ENCODE measurements at regions not wholly inside any gene's neighbourhood (a gene's known extent, or its start where the extent isn't known, plus 50 kb on each side); places are given as distances from the start of the nearest gene placed in this dataset.

DNA sequence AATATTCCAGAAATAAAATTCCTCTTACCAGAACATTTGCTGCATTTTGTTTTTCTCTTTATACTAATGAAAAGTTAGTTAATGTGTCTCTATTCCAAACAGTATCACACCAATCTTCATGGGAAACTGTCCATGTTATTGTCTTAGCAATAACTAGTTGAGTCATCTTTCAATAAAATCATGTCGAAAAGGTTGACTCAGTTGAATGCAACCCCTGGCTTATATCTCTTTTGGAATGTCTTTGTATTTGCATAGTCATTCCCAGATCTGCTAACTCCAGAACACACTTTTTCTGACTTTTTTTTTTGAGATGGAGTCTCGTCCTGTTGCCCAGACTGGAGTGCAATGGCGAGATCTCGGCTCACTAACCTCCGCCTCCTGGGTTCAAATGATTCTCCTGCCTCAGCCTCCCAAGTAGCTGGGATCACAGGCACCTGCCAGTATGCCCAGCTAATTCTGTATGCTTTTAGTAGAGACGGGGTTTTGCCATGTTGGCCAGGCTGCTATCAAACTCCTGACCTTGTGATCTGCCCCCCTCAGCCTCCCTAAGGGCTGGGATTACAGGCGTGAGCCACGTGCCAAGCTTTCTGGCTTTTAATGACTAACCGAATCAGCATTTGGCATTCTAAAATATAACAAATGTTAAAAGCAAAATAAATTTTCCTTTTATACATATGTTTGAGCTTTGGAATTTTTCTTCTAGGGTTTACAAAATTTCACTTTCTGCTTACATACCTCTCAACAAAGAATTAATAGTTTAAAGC lies 133.2 kb upstream of the GULP1 start:
- DNase-seq: no peak

DNA sequence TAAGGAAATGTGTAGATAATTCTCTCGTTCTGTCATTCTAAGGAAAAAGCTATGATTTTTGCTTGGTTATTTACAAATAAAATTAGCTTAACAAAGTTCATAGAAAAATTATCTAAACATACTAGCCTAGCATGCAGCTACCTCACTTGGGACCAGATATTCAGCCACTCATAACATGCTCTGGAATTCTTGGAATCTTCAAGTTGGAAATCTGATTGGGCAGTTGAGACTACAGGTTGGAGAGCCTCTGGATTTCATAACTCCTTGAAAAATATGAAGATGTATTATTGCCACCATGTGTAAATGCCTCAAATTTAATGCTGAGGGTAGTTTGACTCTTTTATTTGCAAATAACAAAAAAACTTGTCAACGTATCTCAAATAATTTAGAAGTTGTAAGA lies 132.2 kb upstream of the GULP1 start:
- DNase-seq: no peak

GRCh38 chr2:188170356-188170755 lies 121.3 kb upstream of the GULP1 start:
- no peak for DNase-seq

DNA sequence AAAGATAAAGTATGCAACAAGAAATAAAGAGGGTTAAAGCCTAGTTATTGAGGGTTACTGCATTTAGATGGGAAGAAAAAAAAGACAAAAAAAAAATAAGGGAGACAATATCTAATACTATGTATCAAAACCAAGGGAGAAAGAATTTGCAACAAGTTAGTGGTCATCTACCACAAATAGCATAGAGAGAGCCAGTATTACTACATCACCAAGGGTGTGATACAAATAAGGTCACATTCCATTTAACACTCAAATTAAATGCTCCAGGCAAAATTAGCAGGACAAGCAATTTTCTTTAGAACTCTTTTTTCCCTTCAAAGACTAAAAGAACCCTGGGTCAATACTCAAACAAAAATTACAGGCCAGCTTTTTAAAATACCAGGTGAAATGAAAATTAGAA lies 115.1 kb upstream of the GULP1 start:
- DNase-seq: no peak

DNA sequence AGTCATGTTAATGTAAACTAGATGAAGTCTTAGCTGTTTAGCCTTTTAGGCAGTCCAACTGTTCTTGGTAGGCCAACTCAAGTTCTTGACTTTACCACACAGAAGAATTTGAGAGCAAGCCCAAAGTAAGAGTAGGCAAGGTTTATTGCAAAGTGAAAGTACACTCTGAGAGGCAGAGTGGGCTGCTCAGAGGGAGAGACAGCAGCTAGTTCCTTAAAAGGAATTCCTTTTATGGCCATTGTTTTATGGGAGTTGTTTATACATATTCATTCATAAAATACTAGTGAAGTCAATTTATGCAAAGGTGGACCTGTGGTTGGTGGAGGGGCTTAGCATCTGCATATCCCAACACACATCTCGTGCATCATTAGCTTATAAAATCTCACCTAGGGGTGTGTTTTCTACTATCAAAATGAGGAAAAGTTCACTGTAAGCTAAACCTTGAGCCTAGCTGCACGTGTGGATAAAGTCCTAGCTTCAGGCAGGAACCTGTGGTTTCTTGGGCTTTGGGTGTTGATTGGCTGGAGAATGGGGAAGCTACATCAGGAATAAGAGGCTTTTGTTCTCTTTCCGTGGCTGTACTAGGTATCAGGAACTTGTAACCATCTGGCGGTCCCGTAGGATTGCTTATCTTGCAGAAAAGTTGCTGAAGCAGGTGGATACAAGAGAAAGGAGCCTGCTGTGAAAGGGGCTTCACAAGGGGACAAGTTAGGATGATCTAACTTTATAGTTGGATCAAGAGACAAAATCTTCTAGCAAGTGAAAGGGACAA lies 110.4 kb upstream of the GULP1 start:
- DNase-seq: no peak

DNA sequence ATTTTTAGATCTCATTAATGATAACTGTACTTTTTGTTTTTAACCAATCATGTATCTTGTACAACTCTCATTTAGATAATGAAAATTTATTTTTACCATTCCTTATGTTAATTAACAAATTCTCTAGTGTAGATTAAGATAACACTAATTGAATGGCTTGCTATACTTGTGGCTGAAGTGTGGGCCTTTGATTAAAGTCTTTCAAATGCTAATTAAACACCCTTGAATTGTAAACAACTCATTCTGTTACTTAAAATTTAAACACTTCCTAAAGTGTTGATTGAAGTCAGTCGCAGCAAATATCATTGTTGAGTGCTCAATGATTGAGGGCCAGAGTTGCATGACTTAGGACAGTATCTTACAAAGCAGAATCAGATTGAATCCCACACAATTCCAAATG lies 109.8 kb upstream of the GULP1 start:
- DNase-seq: no peak

DNA sequence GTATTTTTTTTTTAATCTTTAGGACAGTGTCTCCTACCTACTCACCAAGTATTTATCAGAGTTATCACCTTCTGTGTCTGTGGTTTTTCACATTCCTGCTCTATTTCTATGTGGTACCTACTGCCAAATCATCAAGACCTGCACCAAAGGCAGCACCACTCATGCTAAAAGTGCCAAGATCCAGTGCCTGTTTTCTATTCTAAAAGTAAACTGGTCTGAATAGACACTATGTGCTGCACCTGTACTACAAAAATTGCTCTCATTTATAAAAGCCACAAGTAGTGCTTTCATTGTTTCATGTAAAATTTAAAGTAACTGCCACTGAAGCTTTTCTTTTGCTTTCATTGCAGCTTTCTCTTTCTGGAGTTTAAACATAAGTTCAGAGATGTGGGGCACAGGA lies 103.9 kb upstream of the GULP1 start:
- DNase-seq: no peak

DNA sequence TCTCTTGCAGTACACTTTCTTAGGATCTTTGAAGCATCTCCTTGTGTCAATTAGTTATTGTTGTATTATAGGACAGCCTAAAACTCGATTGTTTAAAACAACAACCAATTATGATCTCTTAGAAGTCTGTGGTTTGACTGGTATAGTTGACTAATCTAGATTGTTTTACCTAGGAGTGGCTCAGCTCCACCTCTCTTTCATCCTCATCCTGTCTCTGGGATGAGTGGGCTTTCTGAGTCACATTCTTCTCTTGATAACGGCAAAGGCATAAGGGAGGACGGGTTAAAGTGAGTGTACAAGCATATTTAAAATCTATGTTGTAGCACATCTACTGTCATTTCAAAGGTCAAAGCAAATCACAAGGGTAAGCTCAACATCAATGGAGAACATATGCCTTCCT lies 102.3 kb upstream of the GULP1 start:
- DNase-seq: no peak

- no peak for DNase-seq
Observed at GRCh38 chr2:188193230-188193629, 98.4 kb upstream of the GULP1 start.

GRCh38 chr2:188196343-188197008 lies 95.2 kb upstream of the GULP1 start:
- DNase-seq: no peak

- DNase-seq: no peak
Observed at GRCh38 chr2:188199716-188200128, 92.0 kb upstream of the GULP1 start.

GRCh38 chr2:188201639-188202038 lies 90.0 kb upstream of the GULP1 start:
- DNase-seq: no peak

GRCh38 chr2:188202777-188203176 lies 88.9 kb upstream of the GULP1 start:
- no peak for DNase-seq

DNA sequence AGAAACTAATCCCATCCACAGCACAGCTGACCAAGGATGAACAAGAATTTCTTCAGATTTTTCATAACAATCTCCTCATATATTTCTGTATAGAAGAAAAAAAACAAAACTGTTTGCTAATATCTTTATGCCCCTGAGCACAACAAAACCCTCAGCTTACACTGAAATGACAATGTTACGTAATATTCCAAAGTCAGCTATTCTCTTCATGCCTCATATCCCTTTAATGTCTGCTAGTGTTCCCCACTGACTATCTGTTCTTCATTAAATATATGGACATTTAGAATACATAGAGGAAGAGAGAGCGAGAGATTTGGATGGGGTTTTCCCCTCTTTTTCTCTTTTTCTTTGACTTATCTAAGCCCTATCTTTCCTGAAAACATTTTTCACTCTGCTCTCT lies 87.9 kb upstream of the GULP1 start:
- DNase-seq: no peak

GRCh38 chr2:188204824-188205223 lies 86.8 kb upstream of the GULP1 start:
- no peak for DNase-seq

DNA sequence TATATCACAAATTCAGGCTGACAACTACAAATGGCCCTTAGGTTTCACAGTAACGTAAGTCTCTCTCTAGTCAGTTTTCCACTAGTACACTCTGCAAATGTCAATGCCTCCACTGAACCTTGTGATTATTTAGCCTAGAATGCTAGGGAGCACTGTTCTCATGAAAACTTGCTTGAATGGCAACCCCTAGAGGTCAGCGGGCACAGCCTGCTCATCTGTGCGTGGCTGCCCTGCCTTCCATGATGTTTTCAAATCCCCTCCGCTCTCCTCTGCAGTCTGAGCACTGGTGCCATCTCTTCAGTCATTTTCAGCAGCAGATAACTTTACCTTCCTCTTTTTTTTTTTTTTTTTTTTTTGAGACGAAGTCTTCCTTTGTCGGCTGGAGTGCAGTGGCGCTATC lies 84.1 kb upstream of the GULP1 start:
- no peak for DNase-seq

DNA sequence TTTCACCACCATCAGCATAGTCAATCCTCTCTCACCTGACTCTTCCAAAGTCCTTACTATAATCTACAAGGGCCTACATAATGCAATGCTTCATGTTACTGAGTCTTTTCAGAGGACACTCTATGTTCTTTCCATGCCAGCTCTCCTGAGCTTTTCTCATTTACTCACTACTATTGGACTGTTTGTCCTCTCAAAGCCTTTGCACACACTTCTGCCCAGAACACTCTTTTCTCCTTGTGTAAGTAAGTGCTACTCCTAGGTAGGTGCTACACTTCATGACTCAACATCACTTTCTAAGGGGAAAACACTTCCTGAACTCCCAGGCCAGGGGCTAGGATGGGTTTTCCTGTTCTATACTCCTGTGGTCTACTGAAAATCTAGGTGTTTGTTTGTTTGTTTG lies 82.5 kb upstream of the GULP1 start:
- no peak for DNase-seq

DNA sequence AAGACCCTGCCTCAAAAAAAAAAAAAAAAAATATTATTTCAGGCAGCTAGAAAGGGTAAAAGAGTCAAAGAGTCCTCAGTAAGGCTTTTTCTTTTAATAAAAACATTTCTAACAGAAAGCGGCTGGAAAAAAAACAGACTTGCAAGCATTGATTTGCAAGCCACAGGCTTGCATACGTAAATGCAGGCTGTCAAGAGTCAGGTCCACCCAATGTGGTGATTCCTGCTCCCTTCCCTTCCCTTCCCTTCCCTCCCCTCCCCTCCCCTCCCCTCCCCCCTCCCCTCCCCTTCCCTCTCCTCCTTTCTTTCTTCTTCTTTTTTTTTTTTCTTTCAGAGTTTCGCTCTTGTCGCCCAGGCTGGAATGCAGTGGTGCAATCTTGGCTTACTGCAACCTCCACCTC lies 74.4 kb upstream of the GULP1 start:
- DNase-seq: no peak

DNA sequence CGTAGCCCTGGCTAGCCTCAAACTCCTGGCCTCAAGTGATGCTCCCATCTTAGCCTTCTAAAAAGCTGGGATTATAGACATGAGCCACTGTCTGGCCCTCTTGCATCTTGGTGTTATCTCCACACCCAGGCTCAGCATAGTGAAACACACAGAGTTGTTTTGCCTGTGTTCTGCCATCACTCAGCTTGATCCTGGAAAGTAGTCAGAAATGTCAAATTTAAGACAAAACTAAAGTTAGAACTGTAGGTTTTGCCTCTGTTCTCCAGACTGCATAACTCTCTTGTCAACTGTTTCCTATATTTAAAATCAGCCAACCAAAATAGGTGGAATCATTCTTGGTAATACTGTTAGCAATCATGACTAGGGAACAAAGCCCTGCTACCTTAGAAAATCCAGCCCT lies 72.1 kb upstream of the GULP1 start:
- DNase-seq: no peak

DNA sequence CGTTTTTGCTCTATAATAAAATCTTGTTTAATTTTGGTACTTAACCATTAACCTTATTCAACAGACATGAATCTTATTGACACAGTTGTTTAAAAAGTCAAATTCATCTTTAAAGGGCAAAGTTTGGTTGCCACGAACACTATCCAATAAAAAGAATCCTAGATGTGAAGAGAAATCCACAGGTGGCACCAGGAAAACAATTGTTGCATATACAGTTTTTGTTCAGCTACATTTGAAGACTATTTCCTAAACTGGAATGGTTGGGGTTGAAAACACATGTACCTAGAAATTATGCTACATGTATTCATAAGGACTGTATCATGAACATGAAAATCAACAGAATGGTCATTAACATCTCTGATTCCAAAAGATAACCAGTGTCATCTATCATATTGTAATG lies 71.1 kb upstream of the GULP1 start:
- DNase-seq: no peak

DNA sequence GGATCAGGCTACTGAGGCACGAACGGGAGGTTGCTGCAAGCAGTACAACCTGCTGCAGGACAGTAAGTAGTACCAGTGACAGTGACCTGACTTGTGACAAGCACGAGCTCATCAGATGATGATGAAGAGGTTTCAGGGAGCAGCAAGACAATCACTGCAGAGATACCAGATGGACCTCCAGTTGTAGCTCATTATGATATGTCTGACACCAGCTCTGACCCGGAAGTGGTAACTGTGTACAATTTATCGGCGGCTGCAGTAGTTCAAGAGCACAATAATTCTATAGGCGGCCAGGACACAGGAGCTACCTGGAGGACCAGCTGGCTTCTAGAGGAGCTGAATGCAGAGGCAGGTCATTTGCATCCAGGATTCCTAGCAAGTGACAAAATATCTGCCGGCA lies 64.0 kb upstream of the GULP1 start:
- DNase-seq: no peak

DNA sequence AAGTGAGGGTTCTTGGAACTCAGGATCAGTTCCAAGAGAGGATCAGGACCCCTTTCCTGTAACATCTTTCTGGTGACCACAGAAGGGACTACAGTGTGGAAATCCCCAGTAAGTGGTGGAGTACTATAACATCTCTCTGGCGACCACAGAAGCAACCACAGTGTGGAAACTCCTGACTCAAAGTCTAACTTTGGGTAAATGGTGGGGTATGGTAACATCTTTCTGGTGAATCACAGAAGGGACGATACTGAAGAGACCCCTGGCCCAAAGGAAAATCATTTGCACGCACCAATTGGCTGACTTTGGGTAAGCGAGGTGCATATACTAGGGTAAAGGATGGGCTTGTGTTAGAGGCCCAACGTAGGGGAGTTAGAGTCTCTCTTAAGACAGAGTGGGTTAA lies 56.3 kb upstream of the GULP1 start:
- no peak for DNase-seq

DNA sequence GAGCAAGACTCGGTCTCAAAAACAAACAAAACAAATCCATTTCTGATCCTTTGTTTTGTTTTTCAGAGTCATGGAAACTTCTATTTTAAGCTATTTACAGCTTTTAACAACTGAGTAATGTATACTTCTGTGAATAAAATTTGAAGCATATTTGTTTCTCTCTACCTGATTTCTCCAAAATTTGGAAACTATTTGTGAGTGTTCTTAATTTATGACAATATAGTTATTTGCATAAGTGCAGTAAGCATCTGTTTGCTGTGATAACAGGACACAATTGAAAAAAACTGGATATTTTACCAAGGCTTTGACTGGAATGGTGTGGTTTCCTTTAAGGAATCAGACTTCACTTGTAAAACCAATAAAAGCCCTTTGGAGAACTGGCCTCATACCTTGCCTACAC lies 53.3 kb upstream of the GULP1 start:
- DNase-seq: no peak
